Activated naive CD8-positive, alpha-beta T cell treated with anti-CD3 and anti-CD28 coated beads, Interleukin-2, amount 10 ng/mL, durations not matched to agents 7 days and 5 days (primary cell): ENCODE measurements at regions not wholly inside any gene's neighbourhood (a gene's known extent, or its start where the extent isn't known, plus 50 kb on each side); places are given as distances from the start of the nearest gene placed in this dataset.
"Not testable (repeated sequence)": the region's sequence is repeated elsewhere in the genome, so short reads cannot be mapped to it uniquely, and the experiment has no call there.

Experiments
- ATAC-seq: fragments of 150-1000 bp; cut with Tn5 transposase; one replicate; pipeline ENCODE4 v1.10.0; 2021; ENCODE audit warnings: low read depth, moderate library complexity
- POLR2A ChIA-PET: fragments of 350-600 bp; sonication (Branson Sonifier 250); formaldehyde crosslinking; loops from one replicate; lab custom pipeline; 2021; ENCODE audit warnings: antibody characterized with exemption; lab: Charles Lee
- DNase-seq: peaks from one replicate; pipeline ENCODE4 v3.0.0; 2021
- H3K27ac Mint-ChIP-seq: one replicate; pipeline ENCODE4 v1.8.0; 2022; ENCODE audit warnings: mild to moderate bottlenecking, mixed read lengths
- H3K27me3 Mint-ChIP-seq: one replicate; pipeline ENCODE4 v1.8.0; 2022; ENCODE audit warnings: mild to moderate bottlenecking, moderate library complexity, mixed read lengths
- H3K36me3 Mint-ChIP-seq: one replicate; pipeline ENCODE4 v1.8.0; 2021; ENCODE audit warnings: mild to moderate bottlenecking, mixed read lengths
- H3K4me1 Mint-ChIP-seq: one replicate; pipeline ENCODE4 v1.8.0; 2021; ENCODE audit warnings: mixed read lengths
- H3K4me3 Mint-ChIP-seq: one replicate; pipeline ENCODE4 v1.8.0; 2022; ENCODE audit warnings: mild to moderate bottlenecking, moderate library complexity, mixed read lengths
- H3K9me3 Mint-ChIP-seq: one replicate; pipeline ENCODE4 v1.8.0; 2021; ENCODE audit warnings: mixed read lengths

- no peaks in the 10 kb centered on the region for H3K9me3 Mint-ChIP-seq
- peaks cover 18% of the 10 kb centered on the region for H3K36me3 Mint-ChIP-seq
- H3K27ac Mint-ChIP-seq, result peak overlapping the region; percentile 90
- ATAC-seq (peak; percentile 89), DNase-seq (peak; percentile 83)
- peaks cover 53% of the 10 kb centered on the region for H3K4me1 Mint-ChIP-seq
- H3K27me3 Mint-ChIP-seq, result no peaks in the 10 kb centered on the region
- peak overlapping the region; percentile 82 for H3K4me3 Mint-ChIP-seq
- POLR2A ChIA-PET, result interaction anchor here (0.6 to 3.8 kb wide), 28 partner anchors 9 to 1297 kb away, joined by 3 to 76 read pairs (median 7); partner anchors contain the start of gene BCL11B
Observed at GRCh38 chr14:97977651-97978261, 1180.6 kb downstream of the VRK1 start.

DNA sequence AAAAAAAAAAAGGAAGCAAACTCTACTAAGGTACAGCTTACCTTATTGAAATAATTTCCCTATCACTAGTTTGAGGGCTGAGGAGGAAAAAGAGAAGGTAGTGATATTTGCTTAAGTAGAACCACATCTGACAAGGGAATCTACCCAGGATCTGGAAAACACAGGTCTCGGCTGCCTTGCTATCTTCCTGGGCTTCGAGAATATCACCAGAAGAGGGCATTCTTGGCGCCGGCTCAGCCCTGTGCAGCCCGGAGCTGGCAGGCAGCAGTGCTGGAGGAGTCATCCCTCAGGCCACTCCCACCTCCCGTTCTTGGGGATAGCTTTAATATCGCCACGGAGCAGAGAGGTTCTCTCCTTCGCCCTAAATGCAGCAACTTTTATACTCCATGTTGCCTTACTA is 1181.2 kb downstream of the VRK1 start:
- peak overlapping the region; percentile 90 for H3K27ac Mint-ChIP-seq
- ATAC-seq (peak; percentile 86), DNase-seq (peak; percentile 74)
- peak overlapping the region; percentile 82 for H3K4me3 Mint-ChIP-seq
- no peaks in the 10 kb centered on the region for H3K9me3 Mint-ChIP-seq
- H3K36me3 Mint-ChIP-seq, result peaks cover 14% of the 10 kb centered on the region
- POLR2A ChIA-PET, result interaction anchor here (0.6 to 3.8 kb wide), 33 partner anchors 15 to 1296 kb away, joined by 3 to 76 read pairs (median 5); partner anchors contain the start of gene BCL11B
- no peaks in the 10 kb centered on the region for H3K27me3 Mint-ChIP-seq
- H3K4me1 Mint-ChIP-seq, result peaks cover 50% of the 10 kb centered on the region

- Mint-ChIP-seq H3K36me3 (peaks cover 12% of the 10 kb centered on the region), H3K4me1 (peaks cover 39% of the 10 kb centered on the region), H3K27me3 (no peaks in the 10 kb centered on the region), H3K4me3 (peak overlapping the region; percentile 52), H3K27ac (peak overlapping the region; percentile 91), H3K9me3 (peaks cover 2% of the 10 kb centered on the region)
- ATAC-seq, result peak; percentile 41
- no peak for DNase-seq
- POLR2A ChIA-PET, result interaction anchor here (0.6 to 1.9 kb wide), 3 partner anchors 15 to 143 kb away, joined by 4 to 14 read pairs (median 5); no protein-coding TSS in a partner anchor
Observed at GRCh38 chr14:97993508-97994019, 1196.4 kb downstream of the VRK1 start.

DNA sequence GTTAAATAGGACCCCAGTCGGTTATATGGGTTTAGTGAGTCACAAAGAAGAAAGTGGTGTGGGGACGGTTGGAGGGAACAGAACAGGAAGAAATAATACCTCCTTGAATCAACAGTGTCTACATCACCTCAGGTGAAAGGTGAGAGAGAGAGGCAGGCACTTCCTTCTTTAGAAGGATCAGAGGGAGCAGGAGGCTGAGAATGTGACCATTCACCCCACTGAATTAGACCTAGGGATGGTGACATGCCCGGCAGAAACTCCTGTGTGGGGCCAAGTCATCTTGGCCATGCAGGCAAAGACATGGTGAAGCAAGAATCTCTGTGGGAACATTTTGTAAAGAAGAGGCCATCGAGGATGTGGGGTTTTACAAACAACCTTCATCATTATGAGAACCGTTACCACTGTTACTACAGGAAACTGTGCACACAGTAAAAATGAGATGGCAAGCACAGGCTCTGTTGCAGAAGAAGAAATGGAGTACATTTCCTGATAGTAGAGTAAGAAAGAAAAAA is 1196.9 kb downstream of the VRK1 start:
- POLR2A ChIA-PET, result interaction anchor here (1.7 to 1.9 kb wide), 2 partner anchors 16 to 142 kb away, joined by 5 to 14 read pairs; no protein-coding TSS in a partner anchor
- Mint-ChIP-seq H3K27ac (peak overlapping the region; percentile 91), H3K4me1 (peaks cover 39% of the 10 kb centered on the region), H3K4me3 (peak overlapping the region; percentile 52), H3K9me3 (peaks cover 2% of the 10 kb centered on the region), H3K27me3 (no peaks in the 10 kb centered on the region), H3K36me3 (peaks cover 12% of the 10 kb centered on the region)
- ATAC-seq, result peak; percentile 82
- peak; percentile 52 for DNase-seq

GRCh38 chr14:97995038-97995437 is 1197.9 kb downstream of the VRK1 start:
- peaks cover 39% of the 10 kb centered on the region for H3K4me1 Mint-ChIP-seq

GRCh38 chr14:97995531-97995930 is 1198.3 kb downstream of the VRK1 start:
- Mint-ChIP-seq H3K4me3 (peak overlapping the region; percentile 41), H3K4me1 (peaks cover 39% of the 10 kb centered on the region)

More at GRCh38 chr14:97995038-97995437, 1197.9 kb downstream of the VRK1 start:
- peak overlapping the region; percentile 91 for H3K27ac Mint-ChIP-seq
- H3K4me3 Mint-ChIP-seq, result peak overlapping the region; percentile 16
- H3K27me3 Mint-ChIP-seq, result no peaks in the 10 kb centered on the region
- H3K9me3 Mint-ChIP-seq, result peaks cover 2% of the 10 kb centered on the region
- DNase-seq, result no peak
- H3K36me3 Mint-ChIP-seq, result peaks cover 12% of the 10 kb centered on the region
- no peak for ATAC-seq
- POLR2A ChIA-PET, result interaction anchor here (0.6 to 1.7 kb wide), 5 partner anchors 12 to 143 kb away, joined by 3 to 9 read pairs (median 4); no protein-coding TSS in a partner anchor

GRCh38 chr14:98006008-98006407 is 1208.8 kb downstream of the VRK1 start:
- Mint-ChIP-seq H3K36me3 (peaks cover 17% of the 10 kb centered on the region), H3K27ac (no peak overlapping the region), H3K4me1 (peaks cover 15% of the 10 kb centered on the region), H3K4me3 (no peak overlapping the region), H3K27me3 (no peaks in the 10 kb centered on the region), H3K9me3 (peaks cover 15% of the 10 kb centered on the region)
- no peak for ATAC-seq
- POLR2A ChIA-PET, result interaction anchor here (1.2 kb wide), 1 partner anchor 27 kb away, joined by 3 read pairs; no protein-coding TSS in a partner anchor
- DNase-seq, result no peak

More at GRCh38 chr14:97995531-97995930, 1198.3 kb downstream of the VRK1 start:
- Mint-ChIP-seq H3K27me3 (no peaks in the 10 kb centered on the region), H3K9me3 (peaks cover 1% of the 10 kb centered on the region), H3K36me3 (peaks cover 10% of the 10 kb centered on the region), H3K27ac (peak overlapping the region; percentile 91)
- no peak for DNase-seq
- no peak for ATAC-seq
- POLR2A ChIA-PET, result interaction anchor here (0.9 to 1.7 kb wide), 4 partner anchors 12 to 142 kb away, joined by 3 to 9 read pairs (median 6); no protein-coding TSS in a partner anchor

DNA sequence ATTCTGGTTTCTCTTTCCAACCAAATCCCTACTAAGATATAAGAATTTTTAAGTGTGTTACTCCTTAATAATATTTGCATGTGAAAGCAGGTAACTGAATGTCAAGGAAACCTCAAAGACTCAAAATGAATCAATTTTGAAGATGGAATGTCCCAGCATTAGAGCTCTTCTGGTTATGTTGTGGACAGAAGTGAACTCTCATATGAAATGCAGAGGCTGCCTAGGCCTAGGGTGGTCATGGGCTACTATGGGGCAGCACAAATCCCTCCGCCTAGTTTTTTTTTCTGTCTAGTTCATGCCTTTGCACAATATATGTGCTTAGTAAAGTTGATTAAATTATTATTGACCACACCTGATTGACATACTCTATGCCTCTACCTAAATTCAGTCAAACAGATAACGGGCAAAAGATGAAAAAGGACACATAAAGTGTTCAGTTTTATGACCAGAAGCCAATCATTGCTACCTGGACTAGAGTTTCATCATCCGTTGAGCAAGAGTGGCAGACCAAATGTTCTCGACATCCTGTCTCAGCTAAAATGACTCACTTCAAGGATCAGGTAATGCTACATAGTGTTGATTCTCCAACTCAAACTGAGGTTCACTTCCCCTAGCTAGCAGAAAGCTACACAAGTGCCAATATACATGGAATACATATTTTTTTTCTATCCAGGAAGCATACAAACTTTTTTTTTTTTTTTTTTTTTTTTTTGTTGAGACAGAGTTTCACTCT is 1211.4 kb downstream of the VRK1 start:
- no peak overlapping the region for H3K4me3 Mint-ChIP-seq
- DNase-seq, result no peak
- POLR2A ChIA-PET, result interaction anchor here (0.6 to 0.9 kb wide), 3 partner anchors 15 to 180 kb away, joined by 3 to 4 read pairs (median 3); no protein-coding TSS in a partner anchor
- peaks cover 23% of the 10 kb centered on the region for H3K4me1 Mint-ChIP-seq
- H3K27ac Mint-ChIP-seq, result peak overlapping the region; percentile 87
- H3K27me3 Mint-ChIP-seq, result no peaks in the 10 kb centered on the region
- peaks cover 8% of the 10 kb centered on the region for H3K36me3 Mint-ChIP-seq
- peak; percentile 90 for ATAC-seq
- H3K9me3 Mint-ChIP-seq, result peaks cover 4% of the 10 kb centered on the region

GRCh38 chr14:98009177-98009576 is 1212.0 kb downstream of the VRK1 start:
- H3K27ac Mint-ChIP-seq, H3K9me3 Mint-ChIP-seq, H3K36me3 Mint-ChIP-seq, DNase-seq, ATAC-seq, H3K27me3 Mint-ChIP-seq, H3K4me3 Mint-ChIP-seq: not testable (repeated sequence)
- POLR2A ChIA-PET, result interaction anchor here (0.7 kb wide), 1 partner anchor 16 kb away, joined by 4 read pairs; no protein-coding TSS in a partner anchor
- H3K4me1 Mint-ChIP-seq, result peaks cover 25% of the 10 kb centered on the region

- H3K4me1 Mint-ChIP-seq, result peaks cover 39% of the 10 kb centered on the region
- H3K36me3 Mint-ChIP-seq, result peaks cover 6% of the 10 kb centered on the region
- H3K27ac Mint-ChIP-seq, result peak overlapping the region; percentile 42
- POLR2A ChIA-PET, result no interaction called here
- no peaks in the 10 kb centered on the region for H3K27me3 Mint-ChIP-seq
- DNase-seq, result no peak
- no peaks in the 10 kb centered on the region for H3K9me3 Mint-ChIP-seq
- H3K4me3 Mint-ChIP-seq, result no peak overlapping the region
- ATAC-seq, result peak; percentile 40
Observed at GRCh38 chr14:98010784-98011183, 1213.6 kb downstream of the VRK1 start.

GRCh38 chr14:98014851-98015615 is 1217.9 kb downstream of the VRK1 start:
- H3K4me1 Mint-ChIP-seq, result peaks cover 62% of the 10 kb centered on the region
- peak overlapping the region; percentile 27 for H3K27ac Mint-ChIP-seq
- DNase-seq, result no peak
- H3K4me3 Mint-ChIP-seq, result no peak overlapping the region
- POLR2A ChIA-PET, result interaction anchor here (1.6 kb wide), 1 partner anchor 37 kb away, joined by 12 read pairs; no protein-coding TSS in a partner anchor
- H3K36me3 Mint-ChIP-seq, result peaks cover 4% of the 10 kb centered on the region
- no peaks in the 10 kb centered on the region for H3K9me3 Mint-ChIP-seq
- ATAC-seq, result no peak
- no peaks in the 10 kb centered on the region for H3K27me3 Mint-ChIP-seq

DNA sequence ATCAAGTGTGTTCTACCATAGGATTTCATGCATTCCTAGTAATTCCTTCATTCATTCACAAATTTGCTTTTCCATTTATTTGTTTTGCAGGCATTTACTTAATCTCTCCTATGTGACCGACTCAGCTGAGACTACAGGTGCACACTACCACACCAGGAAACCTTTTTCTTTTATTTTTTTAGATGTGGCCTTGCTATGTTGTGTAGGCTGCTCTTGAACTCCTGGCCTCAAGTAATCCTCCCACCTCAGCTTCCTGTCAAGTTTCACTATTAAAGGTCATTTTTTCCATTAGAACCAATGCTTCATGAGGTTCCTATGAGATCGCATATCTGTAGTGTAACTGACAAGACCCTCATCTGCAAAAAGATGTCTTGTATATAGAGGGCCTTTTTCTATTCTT is 1218.7 kb downstream of the VRK1 start:
- peak overlapping the region; percentile 58 for H3K4me3 Mint-ChIP-seq
- peak overlapping the region; percentile 58 for H3K27ac Mint-ChIP-seq
- ATAC-seq, result peak; percentile 55
- H3K27me3 Mint-ChIP-seq, result no peaks in the 10 kb centered on the region
- no peak for DNase-seq
- H3K4me1 Mint-ChIP-seq, result peaks cover 63% of the 10 kb centered on the region
- H3K9me3 Mint-ChIP-seq, result no peaks in the 10 kb centered on the region
- H3K36me3 Mint-ChIP-seq, result peaks cover 4% of the 10 kb centered on the region
- POLR2A ChIA-PET, result interaction anchor here (0.7 to 1.6 kb wide), 4 partner anchors 38 to 1256 kb away, joined by 3 to 12 read pairs (median 4); partner anchors contain the start of gene BCL11B
